OCI-LY7 (cell line): ENCODE measurements at regions not wholly inside any gene's neighbourhood (a gene's known extent, or its start where the extent isn't known, plus 50 kb on each side); places are given as distances from the start of the nearest gene placed in this dataset.

Source experiments
- BruUV-seq: library from RNA; stranded (reverse); fragments of 400-500 nt; replicated peaks from 2 replicates; lab custom pipeline; 2021; lab: Mats Ljungman, UMichigan
- CTCF ChIA-PET: fragments of 300-600 bp; sonication (Branson Sonifier 250); formaldehyde crosslinking; loops from one replicate; lab custom pipeline; 2022; ENCODE audit warnings: antibody characterized with exemption; ENCODE audit not compliant: unreplicated experiment; lab: Charles Lee
- POLR2A ChIA-PET: fragments of 300-600 bp; sonication (Branson Sonifier 250); formaldehyde crosslinking; loops from one replicate; lab custom pipeline; 2022; ENCODE audit warnings: antibody characterized with exemption; lab: Charles Lee
- DNase-seq: peaks from one replicate; pipeline ENCODE4 v3.0.0-alpha.2; 2015; ENCODE audit warnings: low spot score
- H2AFZ ChIP-seq: fragments of 200-600 bp; sonication (generic), shearing (Covaris generic); 2 replicates; pipeline ENCODE4 v1.6.1; 2014; ENCODE audit warnings: mild to moderate bottlenecking, antibody characterized with exemption, low read length, moderate library complexity
- H3K27ac ChIP-seq: fragments of 200-600 bp; sonication (generic); 2 replicates; pipeline ENCODE4 v1.5.1; 2014; ENCODE audit warnings: mixed run types, low read depth, mild to moderate bottlenecking, moderate library complexity, low read length, inconsistent platforms; ENCODE audit not compliant: poor library complexity, severe bottlenecking
- H3K36me3 ChIP-seq: fragments of 200-600 bp; sonication (generic); 2 replicates; pipeline ENCODE4 v1.6.1; 2014; ENCODE audit warnings: mild to moderate bottlenecking, antibody characterized with exemption, low read length, moderate library complexity, mixed read lengths; ENCODE audit not compliant: insufficient read depth
- H3K4me1 ChIP-seq: fragments of 200-600 bp; sonication (generic); 2 replicates; pipeline ENCODE4 v1.5.1; 2014; ENCODE audit warnings: mild to moderate bottlenecking, low read length; ENCODE audit not compliant: insufficient read depth, poor library complexity, severe bottlenecking
- H3K4me2 ChIP-seq: fragments of 200-600 bp; sonication (generic); 2 replicates; pipeline ENCODE4 v1.6.1; 2014; ENCODE audit warnings: mild to moderate bottlenecking, low read length
- H3K4me3 ChIP-seq: fragments of 200-600 bp; sonication (generic); 2 replicates; pipeline ENCODE4 v1.5.1; 2014; ENCODE audit warnings: mild to moderate bottlenecking, low read depth, low read length; ENCODE audit not compliant: poor library complexity, severe bottlenecking
- H3K79me2 ChIP-seq: fragments of 200-600 bp; sonication (generic); 2 replicates; pipeline ENCODE4 v1.6.1; 2016; ENCODE audit warnings: low read depth, mild to moderate bottlenecking, low read length, moderate library complexity, mixed read lengths; ENCODE audit not compliant: insufficient read depth
- H3K9me2 ChIP-seq: fragments of 200-600 bp; sonication (generic); 2 replicates; pipeline ENCODE4 v1.6.1; 2016; ENCODE audit warnings: mild to moderate bottlenecking, low read length, mixed read lengths; ENCODE audit not compliant: insufficient read depth
- H3K9me3 ChIP-seq: fragments of 200-600 bp; sonication (generic); 2 replicates; pipeline ENCODE4 v1.6.1; 2014; ENCODE audit warnings: mild to moderate bottlenecking, mixed run types, low read length, mixed read lengths
- H4K20me1 ChIP-seq: fragments of 200-600 bp; sonication (generic); 2 replicates; pipeline ENCODE4 v1.6.1; 2014; ENCODE audit warnings: mild to moderate bottlenecking, antibody characterized with exemption, low read length, moderate library complexity, mixed read lengths; ENCODE audit not compliant: insufficient read depth
- EZH2phosphoT487 ChIP-seq: fragments of 200-600 bp; sonication (generic); IDR thresholded peaks from 2 replicates; pipeline ENCODE4 v1.6.1; 2018; ENCODE audit warnings: low read depth, borderline replicate concordance, mild to moderate bottlenecking, mixed run types, antibody characterized with exemption, low read length, moderate library complexity, mixed read lengths
- intact Hi-C: fragments of 100-400 bp; cut with micrococcal nuclease; formaldehyde crosslinking; loops from one replicate; pipeline ENCODE4 v1.10.0; 2022; ENCODE audit not compliant: unreplicated experiment
- TF ChIP-seq, protein P1 (sequence below): fragments of 200-600 bp; sonication (generic); conservative IDR thresholded peaks from 2 replicates; pipeline ENCODE4 v1.5.1; 2014; ENCODE audit warnings: mild to moderate bottlenecking, antibody characterized with exemption, low read length, moderate library complexity, mixed read lengths

DNA sequence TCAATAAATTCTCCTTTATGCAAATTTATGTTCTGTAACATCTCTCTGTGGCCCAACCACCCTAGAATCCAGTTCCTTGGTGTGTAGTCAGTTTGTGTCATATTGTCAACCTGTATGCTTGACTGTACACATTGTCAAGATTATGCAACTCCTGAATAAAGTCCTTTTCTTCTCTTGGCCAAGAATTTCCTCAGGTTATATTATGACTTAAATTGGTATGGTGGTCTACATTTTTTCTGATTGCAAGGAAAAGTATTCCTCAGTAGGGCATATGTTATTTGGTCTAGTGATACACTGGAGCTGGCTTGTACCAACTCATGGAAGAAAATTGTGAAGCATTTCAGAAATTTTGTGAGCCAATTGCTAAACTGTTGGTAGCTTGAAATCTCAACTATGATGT lies 482.8 kb upstream of the CHORDC1 start:
- Histone ChIP-seq H3K9me3 (no peaks in the 10 kb centered on the region), H3K4me3 (no peak overlapping the region), H3K4me2 (no peak overlapping the region), H4K20me1 (no peaks in the 10 kb centered on the region), H3K4me1 (no peaks in the 10 kb centered on the region), H3K27ac (no peak overlapping the region), H3K9me2 (no peaks in the 10 kb centered on the region), H3K79me2 (no peaks in the 10 kb centered on the region), H3K36me3 (no peaks in the 10 kb centered on the region), H2AFZ (no peak overlapping the region)
- POLR2A ChIA-PET, result no interaction called here
- TF ChIP-seq, protein P1, sequence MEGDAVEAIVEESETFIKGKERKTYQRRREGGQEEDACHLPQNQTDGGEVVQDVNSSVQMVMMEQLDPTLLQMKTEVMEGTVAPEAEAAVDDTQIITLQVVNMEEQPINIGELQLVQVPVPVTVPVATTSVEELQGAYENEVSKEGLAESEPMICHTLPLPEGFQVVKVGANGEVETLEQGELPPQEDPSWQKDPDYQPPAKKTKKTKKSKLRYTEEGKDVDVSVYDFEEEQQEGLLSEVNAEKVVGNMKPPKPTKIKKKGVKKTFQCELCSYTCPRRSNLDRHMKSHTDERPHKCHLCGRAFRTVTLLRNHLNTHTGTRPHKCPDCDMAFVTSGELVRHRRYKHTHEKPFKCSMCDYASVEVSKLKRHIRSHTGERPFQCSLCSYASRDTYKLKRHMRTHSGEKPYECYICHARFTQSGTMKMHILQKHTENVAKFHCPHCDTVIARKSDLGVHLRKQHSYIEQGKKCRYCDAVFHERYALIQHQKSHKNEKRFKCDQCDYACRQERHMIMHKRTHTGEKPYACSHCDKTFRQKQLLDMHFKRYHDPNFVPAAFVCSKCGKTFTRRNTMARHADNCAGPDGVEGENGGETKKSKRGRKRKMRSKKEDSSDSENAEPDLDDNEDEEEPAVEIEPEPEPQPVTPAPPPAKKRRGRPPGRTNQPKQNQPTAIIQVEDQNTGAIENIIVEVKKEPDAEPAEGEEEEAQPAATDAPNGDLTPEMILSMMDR, result no peak
- TF ChIP-seq EZH2phosphoT487, result no peak
- no peak for DNase-seq
- no TSS peak for BruUV-seq
- intact Hi-C loops, result no loop called here
- CTCF ChIA-PET, result no interaction called here

DNA sequence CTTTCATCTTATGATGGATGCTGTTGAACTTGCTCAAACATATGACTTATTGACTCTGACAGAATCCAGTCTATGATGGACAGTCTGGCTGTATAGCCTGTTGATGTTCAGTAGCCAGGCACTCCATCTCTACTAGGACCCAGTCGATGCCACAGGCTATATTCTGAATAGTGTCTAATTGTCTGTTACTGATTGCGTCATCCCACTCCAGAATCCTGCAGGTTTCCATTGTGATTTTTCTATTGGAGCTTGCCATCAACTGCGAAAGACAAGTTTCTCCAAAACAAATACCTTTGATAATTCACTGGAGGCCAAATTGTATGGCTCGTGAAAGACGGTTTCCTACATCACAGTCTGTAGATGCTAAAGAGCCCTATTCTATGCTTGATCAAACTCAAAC lies 481.7 kb upstream of the CHORDC1 start:
- ChIA-PET CTCF (no interaction called here), POLR2A (no interaction called here)
- no peak for DNase-seq
- TF ChIP-seq EZH2phosphoT487, result no peak
- H3K4me2 ChIP-seq, result no peak overlapping the region
- intact Hi-C loops, result no loop called here
- no peaks in the 10 kb centered on the region for H3K9me3 ChIP-seq
- H3K4me1 ChIP-seq, result no peaks in the 10 kb centered on the region
- no peaks in the 10 kb centered on the region for H3K36me3 ChIP-seq
- H3K27ac ChIP-seq, result no peak overlapping the region
- BruUV-seq, result no TSS peak
- no peaks in the 10 kb centered on the region for H3K79me2 ChIP-seq
- no peaks in the 10 kb centered on the region for H3K9me2 ChIP-seq
- H3K4me3 ChIP-seq, result no peak overlapping the region
- no peaks in the 10 kb centered on the region for H4K20me1 ChIP-seq
- no peak overlapping the region for H2AFZ ChIP-seq

- no peak for DNase-seq
- intact Hi-C loops, result no loop called here
- H3K4me3 ChIP-seq, result no peak overlapping the region
- H3K9me2 ChIP-seq, result no peaks in the 10 kb centered on the region
- H3K79me2 ChIP-seq, result no peaks in the 10 kb centered on the region
- H2AFZ ChIP-seq, result no peak overlapping the region
- BruUV-seq, result no TSS peak
- no peaks in the 10 kb centered on the region for H4K20me1 ChIP-seq
- TF ChIP-seq, protein P1, result no peak
- no peak for TF ChIP-seq EZH2phosphoT487
- no peaks in the 10 kb centered on the region for H3K4me1 ChIP-seq
- no peaks in the 10 kb centered on the region for H3K9me3 ChIP-seq
- no peak overlapping the region for H3K4me2 ChIP-seq
- POLR2A ChIA-PET, result interaction anchor here (0.7 kb wide), 1 partner anchor 55 kb away, joined by 3 read pairs; no protein-coding TSS in a partner anchor
- CTCF ChIA-PET, result no interaction called here
- H3K27ac ChIP-seq, result no peak overlapping the region
- H3K36me3 ChIP-seq, result no peaks in the 10 kb centered on the region
These were observed 478.9 kb upstream of the CHORDC1 start for GRCh38 chr11:90701716-90702115.
